RPMI8226 (cell line): ENCODE measurements at regions not wholly inside any gene's neighbourhood (a gene's known extent, or its start where the extent isn't known, plus 50 kb on each side); places are given as distances from the start of the nearest gene placed in this dataset.
"Not testable (repeated sequence)": the region's sequence is repeated elsewhere in the genome, so short reads cannot be mapped to it uniquely, and the experiment has no call there.

Source experiments
- DNase-seq: peaks from one replicate; pipeline ENCODE4 v3.0.0-alpha.2; 2015

- no peak for DNase-seq
These were observed 90.0 kb downstream of the IGLL5 start for GRCh38 chr22:22977479-22978200.

DNA sequence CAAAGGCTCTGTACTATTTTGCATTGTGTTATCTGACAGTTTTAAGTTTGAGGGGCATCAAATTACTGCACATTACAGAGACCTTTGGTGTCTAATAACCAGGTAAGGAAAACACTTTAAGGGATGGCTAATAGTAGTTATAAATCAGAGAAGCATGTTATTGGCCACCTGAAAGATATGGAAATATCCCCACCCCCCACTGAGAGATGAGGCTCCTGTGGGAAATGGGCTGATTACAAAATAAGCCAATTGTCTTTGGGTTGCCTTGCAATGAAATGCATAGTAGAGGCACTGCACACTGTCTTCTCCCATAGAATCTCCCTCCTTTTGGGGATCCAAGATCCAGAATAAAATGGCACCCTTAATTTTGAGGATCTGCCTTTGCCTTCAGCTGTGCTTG lies 91.0 kb downstream of the IGLL5 start:
- DNase-seq = no peak

DNA sequence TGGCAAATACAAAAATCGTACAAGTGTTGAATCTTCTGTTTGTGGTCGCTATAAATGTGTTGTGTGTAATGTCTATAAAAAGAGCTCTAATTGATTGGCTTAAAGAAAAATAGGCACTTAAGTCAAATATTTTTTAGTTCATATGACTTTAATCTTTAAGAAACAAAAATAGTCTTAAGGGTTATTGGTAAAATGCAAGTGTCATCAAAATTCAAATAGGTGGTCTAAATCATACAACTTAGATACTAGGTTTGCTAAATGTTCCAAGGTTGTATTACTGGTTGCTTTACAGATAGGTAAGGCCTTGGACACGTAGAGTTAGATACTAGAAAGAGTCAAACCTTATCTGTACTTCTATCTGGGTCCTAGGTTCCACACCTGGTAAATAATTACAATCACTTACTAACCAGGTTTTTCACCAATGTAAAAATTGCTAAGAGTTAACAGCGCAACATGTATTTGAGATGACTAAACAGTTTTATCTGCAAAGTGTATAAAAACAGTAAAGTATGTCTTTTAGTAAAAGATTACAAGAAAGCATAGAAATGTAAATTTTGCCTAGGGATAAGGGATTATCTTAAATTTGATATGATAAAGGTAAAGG lies 91.1 kb upstream of the GNAZ start:
- DNase-seq = no peak

GRCh38 chr22:22979954-22980353 lies 90.4 kb upstream of the GNAZ start:
- DNase-seq = no peak

DNA sequence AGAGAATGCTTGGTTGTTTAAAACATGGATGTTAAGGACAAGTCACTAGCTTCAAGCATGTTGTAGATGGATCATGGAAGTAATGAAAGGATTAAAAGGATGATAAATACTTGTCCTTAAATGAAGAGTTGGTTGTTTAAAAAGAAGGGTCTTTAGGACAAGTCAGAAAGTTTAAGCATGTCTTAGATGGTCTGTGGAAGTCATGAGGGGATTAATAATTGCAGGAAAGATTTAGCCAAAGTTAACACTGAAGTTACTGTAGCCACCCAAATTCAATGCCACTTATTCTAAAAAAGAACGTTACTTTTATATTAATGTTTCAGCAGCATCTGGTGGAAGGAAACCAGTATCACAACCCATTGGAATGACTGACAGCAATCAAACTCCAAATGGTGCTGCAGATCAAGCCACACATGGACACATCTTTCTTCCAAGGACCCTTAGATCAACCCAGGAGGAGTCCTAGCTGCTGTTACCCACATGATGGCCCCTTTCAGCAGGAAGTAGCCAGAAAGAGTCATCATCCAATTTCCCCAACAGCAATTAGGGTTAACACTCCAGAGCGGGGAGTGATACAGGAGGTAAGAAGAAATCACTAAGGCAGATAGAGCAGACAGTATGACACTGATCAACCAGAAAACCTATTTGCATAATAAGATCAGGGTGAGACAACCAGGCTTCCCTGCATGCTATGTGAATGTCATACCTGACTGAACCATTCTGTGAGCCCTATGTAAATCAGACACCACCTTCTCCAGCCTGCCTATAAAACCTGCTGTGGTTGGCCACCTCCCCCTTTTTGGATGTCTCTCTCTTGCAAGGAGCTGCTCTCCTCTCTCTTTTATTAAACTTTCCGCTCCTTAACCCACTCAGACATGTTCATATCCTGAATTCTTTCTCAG lies 88.4 kb upstream of the GNAZ start:
- DNase-seq = no peak

DNA sequence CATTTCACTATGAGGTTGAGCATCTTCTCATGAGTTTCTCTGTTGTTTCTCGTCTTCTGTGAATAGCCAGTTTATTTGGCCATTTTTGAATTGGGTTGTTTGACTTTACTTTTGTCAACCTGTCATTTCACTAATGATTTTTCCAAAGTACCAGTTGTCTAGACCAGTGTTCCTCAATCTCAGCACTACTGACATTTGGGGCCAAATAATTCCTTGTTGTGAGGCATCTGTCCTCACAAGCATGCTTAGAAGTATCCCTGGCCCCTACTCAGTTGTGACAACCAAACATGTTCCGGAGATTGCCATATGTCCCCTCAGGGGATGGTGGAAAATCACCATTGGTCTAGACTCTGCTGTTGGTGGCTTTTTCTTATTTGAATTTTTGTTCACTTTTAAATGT lies 87.7 kb upstream of the GNAZ start:
- no peak for DNase-seq

DNA sequence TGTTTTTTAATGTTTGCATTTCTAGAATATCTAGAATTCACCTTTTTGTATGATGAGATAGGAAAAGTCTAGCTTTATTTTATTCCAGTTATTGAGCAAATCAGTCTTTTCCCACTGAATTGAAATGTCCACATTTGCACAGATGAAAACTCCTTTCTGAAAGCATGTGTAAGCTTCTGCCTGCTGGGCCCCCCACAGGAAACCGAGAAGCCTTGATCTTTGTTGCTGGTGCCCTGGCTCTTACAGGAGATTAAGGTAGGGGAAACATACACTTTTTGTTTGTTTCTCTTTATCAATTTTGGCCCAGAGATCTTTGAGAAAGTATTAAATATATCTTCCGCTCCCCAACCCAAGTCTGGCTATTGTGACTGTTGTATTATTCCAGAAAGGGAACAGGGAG lies 87.2 kb upstream of the GNAZ start:
- DNase-seq = no peak

DNA sequence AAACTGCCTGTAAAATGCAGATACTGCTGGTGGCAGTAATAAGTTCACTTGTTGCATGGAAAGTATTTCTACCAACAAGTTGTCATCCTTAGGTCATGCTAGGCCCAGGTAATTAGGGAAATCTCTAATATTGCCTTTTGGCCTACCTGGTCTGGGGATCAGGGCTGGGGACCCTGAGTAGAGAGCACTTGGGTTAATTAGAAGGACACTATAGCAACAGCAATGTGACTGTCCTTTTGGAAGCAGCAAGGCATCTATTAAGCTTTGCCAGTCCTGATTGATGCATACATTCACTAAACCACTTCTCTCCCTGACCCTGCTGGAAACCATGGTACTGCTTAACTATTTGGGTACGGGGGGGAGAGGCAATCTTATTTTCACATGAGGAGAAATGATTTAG lies 86.5 kb upstream of the GNAZ start:
- no peak for DNase-seq

DNA sequence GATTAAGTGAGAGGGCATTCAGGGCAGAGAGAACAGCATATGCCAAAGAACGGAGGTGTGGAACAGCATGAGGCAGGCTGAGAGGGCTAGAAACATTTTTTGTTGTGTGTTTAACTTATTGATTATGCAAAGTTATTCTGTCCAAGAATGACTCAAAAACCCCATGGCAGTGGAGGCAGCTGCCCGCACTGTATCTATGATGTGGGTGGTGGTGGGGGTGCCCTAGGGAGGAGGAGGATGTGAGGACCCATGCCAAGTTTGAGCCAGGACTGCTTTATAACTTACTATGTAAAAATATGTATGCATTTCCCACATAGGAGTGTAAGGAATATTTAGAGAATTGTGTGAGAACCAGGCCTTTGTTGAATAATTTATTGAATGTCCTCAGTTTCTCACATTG lies 85.4 kb upstream of the GNAZ start:
- no peak for DNase-seq

GRCh38 chr22:22986008-22986407 lies 84.3 kb upstream of the GNAZ start:
- no peak for DNase-seq

DNA sequence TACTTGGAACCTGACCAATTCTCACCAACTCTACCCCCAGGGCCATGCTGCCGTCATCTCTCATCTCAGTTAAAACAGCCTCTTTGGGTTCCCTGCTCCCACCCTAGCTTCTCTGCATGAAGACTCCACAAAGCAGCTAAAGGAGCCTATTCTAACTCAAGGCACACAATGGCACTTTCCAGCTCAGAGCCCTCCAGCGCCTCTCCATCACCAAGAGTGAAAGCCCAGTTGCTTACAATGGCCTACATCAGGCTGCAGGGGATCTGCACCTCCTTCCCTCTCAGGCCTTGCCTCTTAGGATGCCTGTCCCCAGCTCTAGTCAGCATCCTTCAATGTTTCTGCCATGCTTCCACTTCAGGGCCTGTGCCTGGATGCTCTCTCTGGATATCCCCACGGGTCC lies 83.7 kb upstream of the GNAZ start:
- DNase-seq = no peak

- no peak for DNase-seq
These were observed 82.2 kb upstream of the GNAZ start for GRCh38 chr22:22988150-22988549.

- no peak for DNase-seq
These were observed 81.5 kb upstream of the GNAZ start for GRCh38 chr22:22988785-22989184.

GRCh38 chr22:22989856-22990255 lies 80.5 kb upstream of the GNAZ start:
- no peak for DNase-seq

DNA sequence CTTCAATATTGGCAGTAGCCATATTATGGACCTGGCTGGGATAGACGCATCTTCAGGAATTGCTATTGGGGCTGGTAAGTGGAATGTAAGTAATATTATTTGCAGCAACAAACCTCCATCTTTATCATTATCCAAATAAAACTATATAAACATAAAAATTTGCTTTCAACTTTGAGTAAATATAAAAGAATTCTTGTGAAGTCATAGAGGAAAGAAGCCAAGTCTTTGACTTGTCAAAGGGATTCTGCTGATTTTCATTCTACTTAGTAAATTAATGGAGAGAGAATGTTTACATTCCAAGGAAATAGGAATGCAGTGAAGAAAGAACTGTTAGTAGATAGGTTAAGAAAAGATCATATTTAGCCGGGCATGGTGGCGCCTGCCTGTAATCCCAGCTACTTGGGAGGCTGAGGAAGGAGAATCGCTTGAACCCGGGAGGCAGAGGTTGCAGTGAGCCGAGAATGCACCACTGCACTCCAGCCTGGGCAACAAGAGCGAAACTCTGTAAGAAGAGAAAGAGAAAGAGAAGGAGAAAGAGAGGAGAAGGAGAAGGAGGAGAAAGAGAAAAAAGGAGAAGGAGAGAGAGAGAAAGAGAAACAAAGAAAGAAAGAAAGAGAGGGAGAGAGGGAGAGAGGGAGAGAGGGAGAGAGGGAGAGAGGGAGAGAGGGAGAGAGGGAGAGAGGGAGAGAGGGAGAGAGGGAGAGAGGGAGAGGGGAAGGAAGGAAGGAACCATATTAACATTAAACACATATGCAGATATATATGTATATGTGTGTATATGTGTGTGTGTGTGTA lies 79.4 kb upstream of the GNAZ start:
- not testable (repeated sequence) for DNase-seq

- DNase-seq = no peak
These were observed 77.8 kb upstream of the GNAZ start for GRCh38 chr22:22992474-22992873.

- DNase-seq = no peak
These were observed 77.1 kb upstream of the GNAZ start for GRCh38 chr22:22993184-22993583.

- DNase-seq = peak; percentile 37
These were observed 75.2 kb upstream of the GNAZ start for GRCh38 chr22:22995166-22995565.

DNA sequence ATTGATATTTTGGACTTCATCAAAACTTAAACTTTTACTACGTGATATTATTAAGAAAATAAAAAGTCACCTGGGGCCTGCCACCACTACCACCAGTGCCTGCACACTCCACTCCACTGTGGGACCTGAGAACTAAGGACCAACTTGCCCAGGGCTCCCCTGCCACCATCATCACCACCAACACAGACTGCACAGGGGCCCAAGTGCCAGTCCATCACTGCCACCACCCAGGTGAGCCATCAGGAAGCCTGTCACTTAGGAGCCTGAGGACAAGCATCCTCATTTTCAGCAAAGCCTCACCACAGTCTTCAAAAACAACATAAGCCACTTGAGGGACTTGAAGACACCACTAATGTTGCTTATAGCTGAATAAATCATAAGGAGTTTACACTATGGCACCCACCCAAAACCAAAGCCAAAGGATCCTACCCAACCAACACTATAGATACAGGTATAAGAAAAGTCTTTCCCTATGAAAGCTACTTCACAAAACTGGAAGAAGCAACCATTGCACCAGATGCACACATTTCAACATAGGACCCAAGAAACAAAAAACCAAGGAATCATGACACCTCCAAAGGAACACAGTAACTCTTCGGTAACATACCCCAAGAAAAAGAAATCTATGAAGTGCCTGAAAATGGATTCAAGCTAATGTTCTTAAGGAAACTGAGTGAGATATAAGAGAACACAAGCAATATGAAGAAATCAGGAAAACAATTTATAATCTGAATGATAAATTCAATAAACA lies 73.6 kb upstream of the GNAZ start:
- DNase-seq = no peak

GRCh38 chr22:22997262-22997898 lies 72.9 kb upstream of the GNAZ start:
- DNase-seq = no peak

DNA sequence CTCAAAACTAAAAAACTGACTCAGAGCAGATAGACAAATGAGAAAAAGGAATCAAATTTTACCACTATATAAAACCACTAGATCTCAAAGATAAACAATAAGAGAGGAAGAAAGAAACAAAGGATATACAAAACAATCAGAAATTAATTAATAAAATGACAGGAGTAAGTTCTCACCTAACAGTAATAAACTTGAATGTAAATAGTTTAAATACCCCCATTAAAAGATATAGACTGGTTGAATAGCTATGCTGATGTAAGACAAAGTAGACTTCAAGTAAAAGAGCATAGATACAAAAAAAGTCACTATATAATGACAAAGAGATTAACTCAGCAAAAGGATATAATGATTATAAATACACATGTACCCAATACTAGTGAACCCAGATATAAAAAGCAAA lies 72.3 kb upstream of the GNAZ start:
- no peak for DNase-seq

- DNase-seq = no peak
These were observed 70.8 kb upstream of the GNAZ start for GRCh38 chr22:22999523-22999922.
